Kidney glomerular epithelial cell (primary cell): ENCODE measurements at regions not wholly inside any gene's neighbourhood (a gene's known extent, or its start where the extent isn't known, plus 50 kb on each side); places are given as distances from the start of the nearest gene placed in this dataset.
"Not testable (repeated sequence)": the region's sequence is repeated elsewhere in the genome, so short reads cannot be mapped to it uniquely, and the experiment has no call there.

ENCODE experiments used
- DNase-seq: peaks from one replicate; lab custom pipeline; 2025; lab: John Stamatoyannopoulos, UW

GRCh38 chr6:167470836-167471547, 146.1 kb downstream of the TTLL2 start:
- DNase-seq = no peak

- DNase-seq = no peak
Measured at GRCh38 chr6:167471548-167471930, 146.7 kb downstream of the TTLL2 start.

GRCh38 chr6:167472148-167472547, 147.3 kb downstream of the TTLL2 start:
- DNase-seq = no peak

GRCh38 chr6:167472880-167473279, 148.0 kb downstream of the TTLL2 start:
- peak; percentile 8 for DNase-seq

- DNase-seq = no peak
Measured at GRCh38 chr6:167474171-167474570, 149.3 kb downstream of the TTLL2 start.

GRCh38 chr6:167474725-167475124, 149.8 kb downstream of the TTLL2 start:
- DNase-seq = no peak

- no peak for DNase-seq
Measured at GRCh38 chr6:167475947-167476346, 151.1 kb downstream of the TTLL2 start.

GRCh38 chr6:167476844-167477595, 152.1 kb downstream of the TTLL2 start:
- no peak for DNase-seq

- no peak for DNase-seq
Measured at GRCh38 chr6:167477688-167478087, 152.8 kb downstream of the TTLL2 start.

- DNase-seq = no peak
Measured at GRCh38 chr6:167479301-167479700, 154.4 kb downstream of the TTLL2 start.

GRCh38 chr6:167479901-167480648, 155.2 kb downstream of the TTLL2 start:
- no peak for DNase-seq

GRCh38 chr6:167481307-167481926, 156.5 kb downstream of the TTLL2 start:
- no peak for DNase-seq

GRCh38 chr6:167482801-167483200, 157.9 kb downstream of the TTLL2 start:
- DNase-seq = not testable (repeated sequence)

- peak; percentile 2 for DNase-seq
Measured at GRCh38 chr6:167485186-167485978, 160.5 kb downstream of the TTLL2 start.

GRCh38 chr6:167487749-167488664, 163.1 kb downstream of the TTLL2 start:
- DNase-seq = no peak

- no peak for DNase-seq
Measured at GRCh38 chr6:167491438-167492099, 166.7 kb downstream of the TTLL2 start.

GRCh38 chr6:167492100-167492449, 167.2 kb downstream of the TTLL2 start:
- DNase-seq = no peak

- no peak for DNase-seq
Measured at GRCh38 chr6:167493310-167493709, 168.4 kb downstream of the TTLL2 start.

GRCh38 chr6:167493976-167494697, 169.3 kb downstream of the TTLL2 start:
- DNase-seq = no peak
